ENCODE measurements at regions not wholly inside any gene's neighbourhood (a gene's known extent, or its start where the extent isn't known, plus 50 kb on each side); places are given as distances from the start of the nearest gene placed in this dataset.

DNA sequence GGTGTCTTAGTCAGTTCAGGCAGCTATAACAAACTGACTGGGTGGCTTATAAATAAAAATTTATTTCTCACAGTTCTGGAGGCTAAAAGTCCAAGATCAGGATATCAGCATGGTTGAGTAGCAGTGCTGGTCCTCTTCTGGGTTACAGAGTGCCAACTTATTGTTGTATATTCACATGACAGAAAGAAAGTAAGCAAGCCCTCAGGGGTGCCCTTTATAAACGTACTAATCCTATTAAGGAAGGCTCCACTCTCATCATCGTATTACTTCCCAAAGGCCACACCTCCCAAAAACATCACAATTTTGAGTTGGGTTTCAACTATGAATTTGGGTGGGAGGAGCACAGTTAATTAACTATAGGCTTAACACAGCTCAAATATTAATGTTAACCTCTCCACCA, 653.0 kb downstream of the DIPK2A start:
- no peak for DNase-seq (ENCODE audit: low read depth)

DNA sequence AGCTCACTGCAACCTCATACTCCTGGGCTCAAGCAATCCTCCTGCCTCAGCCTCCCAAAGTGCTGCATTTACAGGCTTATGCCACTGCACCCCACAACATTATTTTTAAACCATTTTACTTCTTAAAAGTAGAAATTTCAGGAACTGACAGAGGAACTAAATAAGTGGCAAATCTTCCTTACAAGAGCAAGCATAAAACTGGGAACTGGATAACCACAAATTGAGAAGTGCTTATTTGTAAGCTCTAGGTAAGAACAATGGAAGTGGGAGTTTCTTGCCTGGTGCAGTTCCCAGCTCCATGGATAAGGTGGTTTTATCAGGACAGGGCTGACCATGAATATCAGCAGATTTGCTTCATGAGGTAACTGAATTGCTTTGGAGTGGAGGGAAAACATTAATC, 655.2 kb downstream of the DIPK2A start:
- DNase-seq (ENCODE audit: low read depth): no peak

DNA sequence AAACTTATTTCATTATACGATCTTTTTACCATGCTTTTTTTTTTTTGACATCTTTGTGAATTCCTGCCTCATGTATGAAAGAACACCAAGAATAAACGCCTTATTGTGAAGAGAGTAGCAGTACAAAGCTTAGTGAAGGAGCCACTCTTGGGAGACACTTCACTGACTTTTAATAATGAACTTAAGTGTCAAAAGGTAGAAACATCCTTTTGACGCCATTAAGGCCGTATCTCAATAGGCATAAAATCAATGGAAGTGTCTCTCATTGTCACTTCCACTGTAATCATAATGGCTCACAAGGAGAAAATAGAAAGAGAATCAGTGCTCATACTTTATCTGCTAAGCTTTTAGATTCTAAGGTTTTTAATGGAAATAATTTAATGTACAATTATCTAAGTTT, 657.8 kb downstream of the DIPK2A start:
- no peak for DNase-seq (ENCODE audit: low read depth)

DNA sequence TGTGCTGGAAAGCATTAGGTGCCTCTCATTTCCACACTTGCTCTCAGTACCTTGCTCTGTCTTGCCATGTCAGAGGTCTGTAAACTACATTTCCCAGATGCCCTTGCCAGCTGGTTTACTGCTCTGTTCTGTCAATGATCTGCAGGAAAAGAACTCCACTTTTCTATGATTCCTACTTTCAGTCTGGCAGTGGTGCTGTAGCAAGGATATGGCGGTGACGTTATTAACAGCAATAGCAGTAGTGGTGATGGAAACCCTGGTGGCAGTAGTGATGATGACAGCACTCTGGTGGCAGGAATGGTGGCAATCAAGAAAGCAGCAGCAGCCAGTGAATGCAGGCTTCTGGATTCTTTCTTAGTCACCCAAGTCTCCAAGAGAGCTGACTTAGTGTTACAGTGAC, 665.2 kb downstream of the DIPK2A start:
- DNase-seq (ENCODE audit: low read depth): no peak

DNA sequence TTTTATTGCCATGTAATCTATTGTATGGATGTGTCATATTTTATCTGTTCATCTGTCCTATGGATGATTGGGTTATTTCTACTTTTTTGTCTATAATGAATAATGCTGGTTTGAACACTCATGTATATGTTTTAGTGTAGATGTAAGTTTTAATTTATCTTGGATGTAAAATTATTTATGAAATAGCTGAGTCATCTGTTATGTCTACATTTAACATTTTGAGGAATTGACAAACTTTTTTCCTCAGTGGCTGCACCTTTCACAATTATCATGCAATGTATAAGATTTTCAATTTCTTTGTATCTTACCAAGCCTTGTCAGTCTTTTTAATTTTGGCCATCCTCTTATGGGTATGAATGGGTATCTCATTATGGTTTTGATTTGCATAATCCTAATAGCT, 666.4 kb downstream of the DIPK2A start:
- DNase-seq (ENCODE audit: low read depth): no peak

DNA sequence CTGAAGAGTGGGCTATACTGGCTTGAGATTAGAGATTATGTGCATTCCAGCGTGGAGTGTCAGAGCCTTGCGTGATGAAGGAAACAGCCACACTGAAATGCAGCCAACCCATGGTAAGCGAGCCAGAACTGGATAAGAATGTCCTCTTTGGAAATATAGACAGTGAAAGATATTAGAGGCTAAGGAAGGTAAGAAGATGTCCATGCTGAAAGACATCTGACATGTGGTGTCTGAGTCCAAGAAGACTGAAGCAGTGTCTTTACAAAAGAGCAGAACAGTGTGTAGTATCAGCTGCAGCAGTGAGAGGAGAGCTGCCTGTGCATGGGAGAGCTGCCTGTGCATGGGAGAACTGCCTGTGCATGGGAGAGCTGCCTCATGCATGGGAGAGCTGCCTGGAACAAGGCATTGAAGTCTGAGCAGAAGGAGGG, 672.2 kb downstream of the DIPK2A start:
- peak; percentile 14 for DNase-seq (ENCODE audit: low read depth)

DNA sequence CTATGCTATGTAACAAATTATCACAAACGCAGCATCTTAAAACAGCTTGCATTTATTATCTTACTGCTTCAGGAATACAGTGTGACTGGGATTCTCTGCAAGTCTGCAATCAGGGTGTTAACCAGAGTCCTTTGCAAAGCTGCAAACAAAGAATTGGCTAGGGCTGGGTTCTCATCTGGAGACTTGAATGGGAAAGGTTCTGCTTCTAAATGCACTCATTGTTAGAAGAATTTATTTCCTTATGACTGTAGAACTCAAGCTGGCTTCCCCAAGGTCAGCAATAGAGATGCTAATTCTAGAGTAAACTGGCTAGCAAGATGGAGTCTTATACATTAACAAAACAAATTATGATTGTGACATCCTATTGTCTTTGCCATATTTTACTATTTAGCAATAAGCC, 673.7 kb downstream of the DIPK2A start:
- DNase-seq (ENCODE audit: low read depth): no peak

DNA sequence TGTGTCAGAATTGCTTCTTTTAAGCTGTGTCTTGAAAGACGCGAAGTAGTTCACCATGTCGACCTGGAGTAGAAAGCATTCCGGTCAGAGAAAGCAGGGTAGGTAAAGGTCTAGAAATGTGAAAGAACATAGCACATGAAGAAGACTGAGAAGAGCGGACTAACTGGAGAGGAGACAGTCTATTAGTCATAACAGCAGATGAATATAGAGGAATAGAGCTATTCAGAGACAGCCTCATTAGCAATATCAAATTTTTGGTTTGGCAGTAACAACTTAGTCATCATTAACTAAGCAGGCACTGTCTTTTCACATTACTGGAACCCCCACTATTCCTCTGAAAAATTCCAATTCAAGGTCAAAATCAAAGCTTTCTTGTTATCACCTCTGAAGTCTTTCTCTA, 678.8 kb downstream of the DIPK2A start:
- no peak for DNase-seq (ENCODE audit: low read depth)

DNA sequence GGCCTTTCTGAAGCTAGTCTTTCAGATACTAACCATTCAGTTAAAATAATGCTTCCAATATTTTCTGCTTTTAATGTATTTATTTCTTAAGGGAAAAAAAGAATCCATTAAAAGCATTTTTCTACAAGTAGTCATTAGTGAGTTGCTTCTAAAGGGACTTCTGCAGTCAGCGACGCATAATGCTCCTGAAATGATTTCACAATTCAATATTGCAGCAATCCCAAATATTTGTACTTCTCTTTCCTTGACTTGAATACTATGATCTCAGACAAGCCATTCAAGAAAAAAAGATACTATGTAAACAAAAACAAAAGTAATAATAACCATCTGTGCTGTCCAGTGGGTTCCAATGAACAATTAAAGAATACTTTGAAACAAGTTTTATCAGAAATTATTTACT, 681.0 kb downstream of the DIPK2A start:
- peak; percentile 33 for DNase-seq (ENCODE audit: low read depth)

DNA sequence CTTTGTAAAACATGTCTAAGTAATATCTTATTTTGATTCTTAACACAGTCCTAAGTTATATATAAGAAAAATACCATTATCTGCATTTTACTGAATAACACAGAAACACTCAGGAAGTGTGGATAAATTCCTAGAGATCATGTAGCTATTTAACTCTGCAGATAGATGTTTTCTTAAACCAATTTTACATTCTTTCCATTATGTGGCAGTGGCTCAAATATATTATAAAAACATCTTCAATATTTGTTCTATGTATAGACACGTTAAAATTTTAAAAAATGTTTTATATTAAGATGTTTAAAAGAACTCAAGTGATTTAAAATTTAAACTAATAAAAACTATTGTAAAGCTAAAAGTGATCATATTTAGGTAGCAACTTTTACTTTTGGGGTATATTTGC, 683.8 kb downstream of the DIPK2A start:
- DNase-seq (ENCODE audit: low read depth): no peak

DNA sequence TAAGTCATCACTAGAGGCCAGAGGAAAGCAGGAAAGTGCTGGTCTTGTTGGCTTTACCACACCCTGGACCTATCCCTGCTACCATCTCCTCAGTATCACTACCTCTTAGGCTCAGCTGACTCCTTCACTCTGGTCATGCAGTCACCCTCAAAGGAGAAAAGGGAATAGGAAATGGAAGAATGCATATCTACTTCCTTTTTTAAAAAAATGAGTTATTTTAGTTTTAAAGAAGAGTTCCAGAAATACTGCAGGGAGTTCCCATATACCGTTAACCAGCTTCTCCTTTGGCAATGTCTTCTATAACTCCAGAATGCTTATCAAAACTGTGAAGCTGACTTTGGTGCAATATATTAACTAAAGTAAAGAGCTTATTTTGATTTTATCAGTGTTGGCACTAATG, 688.6 kb downstream of the DIPK2A start:
- DNase-seq (ENCODE audit: low read depth): no peak

DNA sequence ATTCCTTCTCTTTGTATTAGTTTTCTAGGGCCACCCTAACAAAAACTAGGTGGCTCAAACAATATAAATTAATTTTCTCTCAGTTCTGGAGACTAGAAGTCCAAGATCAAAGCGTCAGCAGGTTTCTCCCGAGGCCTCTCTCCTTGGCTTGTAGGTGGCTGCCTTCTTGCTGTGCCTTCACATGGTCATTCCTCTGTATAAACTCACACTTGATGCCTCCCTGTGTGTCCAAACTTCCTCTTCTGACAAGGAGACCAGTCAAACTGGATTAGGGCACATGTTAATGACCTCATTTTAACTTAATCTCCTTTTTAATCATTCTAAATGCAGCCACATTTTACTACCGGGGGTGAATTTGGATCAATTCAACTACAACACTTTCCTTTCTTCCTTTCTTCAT, 691.1 kb downstream of the DIPK2A start:
- DNase-seq (ENCODE audit: low read depth): no peak

DNA sequence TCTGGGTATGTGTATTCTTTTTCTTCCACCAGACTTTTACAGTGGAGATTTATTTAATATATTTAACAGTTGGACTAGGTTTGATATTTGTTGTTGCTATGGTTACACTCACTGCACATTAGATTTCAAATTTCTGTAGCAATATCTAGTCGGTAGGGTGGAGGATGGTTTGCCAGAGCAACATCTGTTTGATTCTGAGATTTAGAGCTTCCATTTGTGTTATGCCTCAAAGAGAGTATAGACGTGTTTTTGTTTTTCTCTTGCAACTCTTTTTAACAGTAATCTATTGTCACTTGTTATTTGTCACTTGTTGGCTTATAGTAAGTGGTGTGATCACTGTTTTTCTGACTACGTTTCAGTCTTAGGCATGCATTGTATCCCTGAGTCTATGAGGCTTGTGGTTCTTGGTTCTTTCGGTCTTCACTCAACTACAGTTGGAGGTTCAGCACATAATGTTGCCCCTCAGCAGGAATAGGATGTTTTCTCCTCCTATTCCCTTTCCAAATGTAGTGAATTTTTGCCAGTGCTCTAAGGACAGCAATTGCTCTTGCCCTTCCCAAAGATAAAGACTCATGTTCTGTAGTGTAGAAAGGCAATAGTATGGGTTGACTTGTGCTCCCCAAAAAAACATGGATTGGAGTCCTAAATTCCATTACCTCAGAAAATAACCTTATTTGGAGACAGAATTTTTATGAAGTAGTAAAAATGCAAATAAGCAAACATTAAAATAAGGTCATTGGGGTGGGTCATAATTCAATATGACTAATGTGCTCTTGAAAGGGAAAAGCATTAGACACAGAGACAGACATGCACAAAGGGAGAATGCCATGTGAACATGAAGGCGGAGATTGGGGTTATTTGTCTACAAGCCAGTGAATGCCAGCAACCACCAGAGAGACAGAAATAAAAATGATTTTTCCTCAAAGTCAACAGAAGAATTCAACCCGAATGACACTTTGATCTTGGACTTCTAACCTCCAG, 692.1 kb downstream of the DIPK2A start:
- no peak for DNase-seq (ENCODE audit: low read depth)

DNA sequence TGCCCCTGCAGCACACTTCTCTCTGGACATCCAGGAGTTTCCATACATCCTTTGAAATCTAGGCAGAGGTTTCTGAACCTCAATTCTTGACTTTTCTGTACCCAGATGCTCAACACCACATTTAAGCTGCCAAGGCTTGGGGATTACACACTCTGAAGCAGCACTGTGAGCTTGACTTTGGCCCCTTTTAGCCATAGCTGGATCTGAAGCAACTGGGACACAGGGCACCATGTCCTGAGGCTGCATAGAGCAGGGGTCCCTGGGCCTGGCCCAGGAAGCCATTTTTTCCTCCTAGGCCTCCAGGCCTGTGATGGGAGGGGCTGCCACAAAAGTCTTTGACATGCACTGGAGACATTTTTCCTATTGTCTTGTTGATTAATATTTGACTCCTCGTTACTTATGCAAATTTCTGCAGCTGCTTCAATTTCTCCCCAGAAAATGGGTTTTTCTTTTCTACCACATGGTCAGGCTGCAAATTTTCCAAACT, 694.0 kb downstream of the DIPK2A start:
- no peak for DNase-seq (ENCODE audit: low read depth)

DNA sequence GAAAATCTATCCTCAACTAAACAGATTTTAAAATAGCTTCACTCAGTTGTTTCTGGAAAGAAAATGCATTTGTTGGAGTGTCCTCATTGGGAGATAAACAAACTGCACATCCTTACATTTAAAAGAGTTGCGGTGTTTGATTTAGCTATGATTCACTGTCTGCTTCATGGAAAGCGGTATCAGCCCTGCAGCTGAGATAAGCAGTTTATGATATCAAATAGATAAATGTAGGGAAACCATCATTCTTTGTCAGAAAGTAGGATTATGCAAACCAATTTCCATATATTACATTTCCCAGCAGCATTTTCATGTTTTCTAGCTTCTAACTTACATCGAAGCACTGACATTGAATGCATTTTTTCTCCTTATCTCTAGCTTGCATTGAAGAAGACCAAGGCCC, 698.9 kb downstream of the DIPK2A start:
- DNase-seq (ENCODE audit: low read depth): no peak

DNA sequence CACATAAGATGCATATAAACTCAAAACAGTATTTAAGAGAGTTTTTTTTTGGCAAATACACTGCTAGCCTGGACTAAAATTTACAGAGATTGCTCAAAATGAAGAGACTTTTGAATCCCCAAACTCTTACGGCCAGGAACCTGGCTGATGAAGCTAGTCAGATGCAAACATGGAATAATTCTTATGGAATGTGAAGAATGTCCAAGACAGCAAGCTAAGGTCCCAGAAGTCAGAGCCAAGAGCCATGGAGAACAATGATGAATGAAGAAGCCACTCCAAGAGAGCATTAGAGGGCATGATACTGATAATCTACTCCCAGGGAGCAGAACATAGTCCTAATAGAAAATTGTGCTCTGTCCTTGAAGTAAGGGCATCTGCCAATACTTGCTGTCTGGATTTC, 705.5 kb downstream of the DIPK2A start:
- no peak for DNase-seq (ENCODE audit: low read depth)

DNA sequence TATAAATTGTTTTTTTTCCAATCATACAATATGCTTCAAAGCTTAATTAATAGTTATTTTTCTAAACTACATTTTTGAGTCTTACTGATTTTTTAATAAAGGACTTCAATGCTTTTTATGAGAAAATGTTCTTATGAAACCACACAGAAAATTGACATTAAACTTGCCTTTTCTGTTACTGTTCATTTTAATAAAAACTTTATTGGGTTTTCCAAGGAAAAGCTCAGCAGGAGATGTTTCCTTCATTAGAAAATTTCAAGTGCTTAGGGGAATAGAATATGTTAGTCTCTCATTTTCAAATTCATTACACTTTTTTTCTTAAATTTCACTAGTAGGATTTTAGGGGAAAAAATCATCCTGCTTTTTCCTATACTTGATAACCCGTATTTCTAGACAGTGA, 711.4 kb downstream of the DIPK2A start:
- DNase-seq (ENCODE audit: low read depth): no peak

DNA sequence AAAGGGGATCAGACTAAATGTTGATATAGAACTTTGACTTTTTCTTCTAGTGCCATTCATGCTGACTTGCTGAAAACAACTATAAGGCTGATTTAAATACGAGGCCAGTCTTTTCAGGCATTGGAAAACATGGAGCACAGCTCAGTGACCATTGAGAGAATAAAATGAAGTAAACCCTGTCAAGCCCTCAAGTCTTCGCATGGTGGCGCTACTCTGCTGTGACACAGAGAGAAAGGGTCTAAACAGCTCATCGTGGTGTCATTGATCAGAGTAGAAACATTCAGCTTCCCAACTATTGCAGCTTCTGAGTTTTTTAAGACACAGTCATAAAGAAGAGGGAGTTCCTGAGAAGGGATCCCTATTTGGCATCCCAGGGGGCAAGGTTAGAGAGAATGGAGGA, 716.2 kb downstream of the DIPK2A start:
- no peak for DNase-seq (ENCODE audit: low read depth)

DNA sequence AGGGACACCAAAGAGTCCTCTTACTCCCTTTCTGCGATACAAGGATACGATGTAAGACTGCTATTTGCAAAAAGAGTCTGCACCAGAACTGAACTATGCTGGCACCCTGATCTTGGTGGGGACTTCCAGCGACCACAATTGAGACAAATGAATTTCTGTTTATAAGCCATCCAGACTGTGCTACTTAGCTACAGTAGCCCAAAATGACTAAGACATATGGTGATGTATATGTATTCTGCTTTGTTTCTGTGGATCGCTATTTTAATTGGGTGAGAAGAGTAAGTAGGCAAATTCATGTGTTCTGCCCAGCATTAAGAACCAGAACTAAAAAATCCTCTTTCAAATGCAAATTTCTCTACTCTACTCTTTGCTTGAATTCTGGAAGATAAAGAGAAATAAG, 720.9 kb downstream of the DIPK2A start:
- DNase-seq (ENCODE audit: low read depth): no peak

DNA sequence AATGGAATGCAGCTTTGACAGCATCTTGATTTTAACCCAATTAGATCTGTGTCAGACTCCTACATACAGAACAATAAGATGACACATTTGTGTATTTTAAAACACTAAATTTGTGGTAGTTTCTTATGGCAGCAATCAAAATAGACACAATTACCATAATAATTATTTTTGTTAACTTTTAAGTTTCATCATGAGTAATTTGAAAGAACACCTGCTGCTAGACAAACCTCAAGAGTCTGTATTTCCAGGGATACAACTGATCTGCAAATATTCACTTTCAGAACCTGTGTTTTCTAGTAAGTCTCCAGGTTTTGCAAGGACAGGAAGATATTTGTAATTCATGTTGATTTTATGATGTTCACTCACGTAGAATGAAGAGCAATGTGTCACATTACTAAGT, 736.8 kb downstream of the DIPK2A start:
- no peak for DNase-seq (ENCODE audit: low read depth)

DNA sequence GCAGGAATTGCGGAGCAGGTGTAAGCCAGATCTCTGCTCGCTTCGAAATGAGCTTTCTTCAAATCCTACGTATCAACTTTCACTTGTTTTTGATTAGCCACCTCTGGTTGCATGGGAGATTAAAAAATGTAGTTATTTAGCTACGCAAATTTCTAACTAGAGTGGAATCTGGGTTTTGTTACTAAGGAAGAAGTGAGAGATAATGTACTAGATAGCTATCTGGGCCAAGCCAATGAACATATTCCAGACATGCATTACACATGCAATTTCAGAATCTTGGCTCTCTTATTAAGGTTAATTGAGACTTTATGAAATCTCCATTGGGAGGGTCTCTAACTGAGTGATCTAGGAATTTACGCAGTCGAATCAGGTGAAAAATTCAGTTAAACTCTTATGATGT, 765.7 kb downstream of the DIPK2A start:
- DNase-seq (ENCODE audit: low read depth): no peak

DNA sequence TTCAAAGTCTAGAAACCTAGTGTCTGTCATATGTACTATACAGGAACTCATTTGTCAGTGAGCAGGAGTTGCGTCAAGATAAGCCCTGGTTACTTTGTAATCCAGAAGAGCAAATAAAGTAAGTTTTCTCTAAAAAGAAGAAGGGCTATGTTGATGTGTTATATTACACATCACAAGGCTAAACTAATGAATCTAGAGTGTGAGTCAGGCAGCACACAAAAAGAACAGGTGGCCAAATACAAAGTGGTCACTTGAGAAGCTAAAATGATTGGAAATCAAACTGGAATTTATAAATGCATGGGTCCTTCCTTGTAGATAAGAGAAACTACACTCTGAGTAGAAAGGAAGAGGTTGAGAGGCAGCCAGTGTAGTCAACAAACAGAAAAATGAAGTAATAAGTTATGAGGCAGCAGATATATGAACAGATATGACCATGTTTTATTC, 771.6 kb downstream of the DIPK2A start:
- DNase-seq (ENCODE audit: low read depth): no peak

DNA sequence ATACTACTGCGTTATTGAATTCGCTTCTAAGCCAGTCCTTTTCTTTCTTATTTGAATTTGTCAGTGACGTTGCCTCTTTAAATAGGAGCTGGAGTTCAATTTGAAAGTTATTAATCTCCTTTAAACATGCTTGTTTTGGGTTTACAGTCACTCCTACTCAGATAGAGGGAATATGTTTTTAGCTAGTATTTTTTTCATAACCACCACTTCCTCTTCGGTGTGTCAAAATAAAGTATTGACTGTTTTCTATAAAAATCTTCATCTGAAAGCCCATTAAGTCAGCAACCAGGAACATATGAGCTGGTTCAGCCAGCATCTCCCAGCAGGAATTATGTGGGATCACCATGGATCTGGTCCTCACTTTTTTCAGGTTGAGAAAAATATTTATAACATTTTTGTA, 772.9 kb downstream of the DIPK2A start:
- DNase-seq (ENCODE audit: low read depth): no peak

DNA sequence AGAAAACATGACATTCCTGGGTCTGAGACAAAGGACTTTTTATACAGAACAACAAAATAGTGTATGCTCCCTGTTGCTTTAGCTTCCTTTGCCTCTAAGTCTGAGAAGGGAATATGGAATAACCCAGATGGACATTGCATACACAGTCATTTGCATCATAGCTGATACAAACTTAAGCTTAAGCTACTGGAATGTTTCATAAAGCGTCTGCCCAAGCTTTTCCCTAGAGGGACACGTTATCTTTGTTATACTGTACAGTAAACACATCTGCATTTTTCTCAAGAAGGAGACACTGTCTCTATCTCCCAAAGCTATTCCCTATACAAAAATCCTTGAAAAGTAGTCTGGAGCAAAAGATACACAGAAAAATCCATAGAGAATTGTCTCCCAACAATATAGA, 775.0 kb downstream of the DIPK2A start:
- no peak for DNase-seq (ENCODE audit: low read depth)
